GM18505 (cell line): ENCODE measurements at regions not wholly inside any gene's neighbourhood (a gene's known extent, or its start where the extent isn't known, plus 50 kb on each side); places are given as distances from the start of the nearest gene placed in this dataset.

Experiments
- ATAC-seq: cut with Tn5 transposase; IDR thresholded peaks from one replicate; pipeline ENCODE4 v1.9.1; 2021; ENCODE audit not compliant: unreplicated experiment
- POLR2A ChIP-seq: IDR thresholded peaks from 4 replicates; pipeline ENCODE4 v1.6.1; 2011; ENCODE audit warnings: borderline replicate concordance; ENCODE audit not compliant: insufficient read depth, insufficient read length; ENCODE audit errors: extremely low read depth

DNA sequence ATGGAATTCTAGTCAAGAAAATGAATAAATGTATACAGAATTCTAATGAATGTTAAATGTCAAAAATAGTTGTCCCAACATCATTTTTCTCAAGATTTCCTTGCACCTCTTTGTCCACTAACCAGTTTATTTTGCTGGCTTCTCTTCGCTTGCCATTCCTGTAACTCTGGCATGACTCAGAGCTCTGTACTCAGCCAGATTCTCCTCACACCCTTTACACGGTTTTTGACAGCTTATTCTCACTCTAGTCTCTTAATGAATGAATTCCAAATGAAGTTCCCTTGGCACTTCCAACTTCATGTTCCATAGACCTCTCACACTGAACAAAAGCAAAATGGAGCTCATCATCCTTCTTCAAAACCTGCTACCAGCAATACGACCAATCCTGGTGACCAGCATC lies 419.3 kb upstream of the SLIT2 start:
- ATAC-seq, result no peak
- TF ChIP-seq POLR2A, result no peak

DNA sequence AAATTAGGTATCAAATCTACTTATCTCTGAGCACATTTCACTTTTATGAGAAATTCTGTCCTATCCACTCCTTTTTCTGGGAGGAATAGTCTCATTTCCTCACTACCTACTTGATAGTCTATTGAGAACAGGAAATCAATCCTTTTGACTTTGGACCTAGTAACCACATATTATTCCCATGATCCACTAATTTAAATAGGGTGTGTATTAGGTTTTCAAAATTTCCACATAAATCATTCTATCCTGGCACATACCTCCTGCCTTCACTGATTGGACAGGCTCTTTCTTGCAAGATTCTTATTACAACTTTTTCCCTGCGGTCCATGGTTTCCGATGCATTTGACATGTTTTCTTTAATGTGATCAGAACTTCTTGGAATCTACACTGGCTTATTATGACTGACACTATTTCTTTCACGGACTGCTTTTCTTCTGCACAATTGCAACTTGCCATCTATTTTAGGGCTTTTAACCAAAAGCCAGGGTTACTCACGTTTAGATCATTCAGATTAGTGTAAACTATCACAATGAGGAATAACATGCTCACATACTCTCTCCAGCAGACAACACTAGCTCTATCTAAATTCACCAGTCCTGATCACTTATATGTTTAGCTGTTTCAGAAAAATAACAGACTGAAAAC lies 419.9 kb upstream of the SLIT2 start:
- TF ChIP-seq POLR2A, result no peak
- ATAC-seq, result no peak

DNA sequence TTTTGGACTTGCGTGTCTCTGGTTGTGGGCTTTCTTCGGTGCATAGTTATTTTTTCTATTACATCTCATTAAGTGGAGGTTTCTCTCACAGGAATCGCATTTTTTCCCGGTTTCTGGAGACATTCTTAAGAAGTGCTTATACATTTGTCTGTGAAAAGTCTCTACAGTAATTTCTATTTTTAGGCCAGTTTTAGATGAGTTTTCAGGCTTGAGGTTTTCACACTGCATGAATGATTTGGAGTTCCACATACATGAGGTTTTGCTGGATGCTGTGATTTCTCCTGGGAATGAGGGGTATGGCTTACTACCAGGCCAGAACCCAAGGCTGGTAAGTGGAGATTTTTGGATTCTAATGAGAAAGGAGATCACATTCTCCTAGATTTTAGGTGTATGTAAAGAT lies 422.6 kb upstream of the SLIT2 start:
- ATAC-seq, result no peak
- TF ChIP-seq POLR2A, result no peak

DNA sequence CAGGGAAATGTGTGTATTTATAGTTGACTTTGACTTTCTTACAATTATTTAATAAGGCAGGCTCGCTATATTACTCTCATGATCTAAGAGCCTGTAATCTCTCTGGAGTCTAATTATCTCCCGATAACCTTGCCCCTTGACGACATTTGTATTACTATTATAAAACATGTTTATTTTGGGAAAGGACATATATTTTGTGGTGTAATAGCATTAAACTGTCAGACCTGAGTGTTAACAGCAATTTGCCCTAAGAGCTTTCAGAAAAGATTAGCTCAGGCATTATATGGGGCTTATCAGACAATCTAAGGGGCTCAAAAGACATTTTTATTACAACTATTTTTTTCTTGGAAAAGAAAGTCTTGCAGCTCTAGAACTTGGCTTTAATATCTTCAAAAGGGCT lies 427.9 kb upstream of the SLIT2 start:
- no peak for ATAC-seq
- no peak for TF ChIP-seq POLR2A

DNA sequence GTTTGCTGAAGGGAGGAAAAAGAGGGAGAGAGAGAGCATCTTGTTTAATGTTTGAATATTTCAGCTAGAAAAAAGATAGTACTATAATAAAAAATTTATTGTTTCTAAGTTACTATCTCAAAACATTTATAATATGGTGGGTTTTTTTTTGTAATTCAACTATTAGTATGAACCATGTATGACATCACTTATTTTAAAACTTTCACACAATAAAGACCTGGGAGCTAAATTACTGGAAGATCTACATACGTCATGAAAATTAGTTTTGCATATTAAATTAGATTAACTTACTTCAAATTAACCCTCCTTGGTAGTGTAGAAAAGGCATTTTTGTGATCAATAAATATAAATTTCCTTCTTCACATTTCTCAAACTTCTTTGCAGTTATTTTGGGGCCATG lies 432.0 kb upstream of the SLIT2 start:
- TF ChIP-seq POLR2A, result no peak
- no peak for ATAC-seq

DNA sequence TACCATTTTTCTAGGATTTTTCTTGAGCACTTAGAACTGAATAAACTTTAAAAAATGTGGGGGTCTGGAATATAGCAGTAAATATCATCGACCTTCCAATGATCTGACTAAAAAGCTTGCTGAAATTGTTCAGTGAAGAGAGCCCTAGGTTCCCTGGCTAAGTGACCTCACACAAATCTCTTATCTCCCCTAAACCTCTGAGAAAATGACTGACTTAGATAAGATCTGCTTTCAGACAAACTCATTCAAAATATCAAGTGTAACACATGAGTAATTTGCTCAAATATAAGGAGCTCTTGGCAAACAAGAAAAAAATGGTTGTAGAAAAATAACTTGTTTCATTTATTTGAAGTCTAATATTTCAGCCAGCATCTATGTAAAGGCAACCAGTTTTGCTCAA lies 441.7 kb upstream of the SLIT2 start:
- no peak for ATAC-seq
- TF ChIP-seq POLR2A, result no peak

DNA sequence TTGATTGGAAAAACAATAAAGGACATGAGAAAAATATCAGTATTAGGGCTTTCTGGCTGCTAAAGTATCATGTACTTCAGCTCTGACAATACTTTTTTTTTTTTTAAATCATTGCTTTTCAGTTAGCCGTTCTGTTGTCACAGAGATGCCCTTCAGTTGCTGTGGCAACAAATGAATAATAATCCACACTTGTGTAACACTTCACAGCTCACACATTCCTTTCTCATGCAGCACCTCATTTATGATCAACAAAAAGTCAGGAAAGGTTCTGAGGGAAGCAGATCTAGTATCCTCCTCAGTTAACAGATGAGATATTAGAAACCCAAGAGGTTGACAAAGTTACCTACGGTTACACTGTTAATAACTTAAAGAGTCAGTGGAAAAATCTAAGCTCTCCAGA lies 444.2 kb upstream of the SLIT2 start:
- TF ChIP-seq POLR2A, result no peak
- ATAC-seq, result no peak

DNA sequence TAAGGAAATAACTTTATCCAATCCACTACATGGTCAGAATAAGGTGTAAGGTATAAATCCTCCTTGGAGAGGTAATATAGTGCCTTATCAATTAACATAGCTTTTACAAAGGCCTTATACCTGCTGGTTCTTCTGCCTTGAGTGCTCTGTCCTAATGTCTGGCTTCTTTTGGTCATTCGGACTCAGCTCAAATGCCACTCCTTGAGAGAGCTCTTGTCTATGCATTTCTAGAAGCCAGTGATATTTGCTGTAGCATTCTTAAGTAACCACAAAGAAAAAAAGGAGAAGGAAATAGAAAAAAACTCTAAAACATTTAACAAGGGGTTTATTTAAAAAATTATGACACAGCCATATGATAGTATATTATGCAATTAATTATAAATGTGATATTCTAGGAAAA lies 444.8 kb upstream of the SLIT2 start:
- TF ChIP-seq POLR2A, result no peak
- ATAC-seq, result no peak

DNA sequence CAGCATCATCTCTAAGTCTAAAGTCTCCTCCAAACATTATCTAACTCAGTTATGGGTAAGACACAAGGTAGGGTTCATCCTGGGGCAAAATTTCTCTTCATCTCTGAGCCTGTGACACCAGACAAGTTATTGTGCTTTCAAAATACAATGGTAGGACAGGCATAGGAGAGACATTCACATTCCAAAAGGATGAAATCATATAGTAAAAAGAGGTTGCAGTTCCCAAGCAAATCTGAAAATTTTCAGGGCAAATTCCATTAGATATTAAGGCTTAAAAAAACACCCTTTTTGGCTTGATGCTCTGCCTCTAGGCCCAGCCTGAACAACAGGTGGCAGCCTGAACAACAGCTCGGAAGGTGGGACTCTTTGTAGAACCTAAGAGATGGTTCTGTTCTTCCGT lies 448.3 kb upstream of the SLIT2 start:
- no peak for ATAC-seq
- TF ChIP-seq POLR2A, result no peak

DNA sequence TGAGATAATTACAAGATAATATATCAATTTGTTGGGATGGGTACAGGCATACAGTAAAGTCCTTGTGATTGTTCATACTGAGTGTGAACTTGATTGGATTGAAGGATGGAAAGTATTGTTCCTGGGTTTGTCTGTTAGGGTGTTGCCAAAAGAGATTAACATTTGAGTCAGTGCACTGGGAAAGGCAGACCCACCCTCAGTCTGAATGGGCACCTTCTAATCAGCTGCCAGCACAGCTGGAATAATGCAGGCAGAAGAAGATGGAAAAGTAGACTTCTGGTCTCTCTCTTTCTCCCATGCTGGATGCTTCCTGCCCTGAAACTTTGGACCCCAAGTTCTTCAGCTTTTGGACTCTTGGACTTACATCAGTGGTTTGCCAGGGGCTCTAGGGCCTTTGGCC lies 457.9 kb upstream of the SLIT2 start:
- no peak for ATAC-seq
- no peak for TF ChIP-seq POLR2A

DNA sequence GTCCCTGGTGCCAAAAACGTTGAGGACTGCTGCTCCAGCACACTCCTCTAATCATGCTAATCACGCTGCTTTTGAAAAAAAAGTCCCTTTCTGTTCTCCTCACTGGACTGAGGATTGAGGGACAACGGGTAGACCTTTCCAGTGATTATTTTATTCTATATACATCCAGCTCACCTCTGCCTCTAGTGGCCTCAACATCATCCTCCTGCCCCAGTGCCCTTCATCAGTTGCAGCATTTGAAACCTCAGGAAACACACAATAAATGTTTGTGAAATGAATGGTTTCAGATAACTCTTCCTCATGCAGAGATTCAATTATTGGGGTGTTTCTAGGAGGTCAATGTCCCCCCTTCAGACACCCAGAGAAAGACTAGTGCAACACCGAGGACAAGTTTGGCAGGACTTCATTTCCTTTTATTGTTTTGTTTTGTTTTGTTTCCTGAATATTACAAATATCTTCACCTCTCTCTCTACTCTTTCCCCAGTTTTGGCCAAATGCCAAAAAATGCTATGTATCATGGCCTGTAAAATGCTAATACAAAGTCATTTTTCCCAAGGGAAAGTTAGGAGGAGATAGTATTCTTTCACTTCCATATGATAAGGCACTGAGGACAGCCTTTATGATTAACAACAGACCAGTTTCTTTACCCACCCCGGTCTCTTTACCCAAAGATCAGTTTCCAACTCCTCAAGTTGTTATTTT lies 460.1 kb upstream of the SLIT2 start:
- ATAC-seq, result no peak
- TF ChIP-seq POLR2A, result no peak

DNA sequence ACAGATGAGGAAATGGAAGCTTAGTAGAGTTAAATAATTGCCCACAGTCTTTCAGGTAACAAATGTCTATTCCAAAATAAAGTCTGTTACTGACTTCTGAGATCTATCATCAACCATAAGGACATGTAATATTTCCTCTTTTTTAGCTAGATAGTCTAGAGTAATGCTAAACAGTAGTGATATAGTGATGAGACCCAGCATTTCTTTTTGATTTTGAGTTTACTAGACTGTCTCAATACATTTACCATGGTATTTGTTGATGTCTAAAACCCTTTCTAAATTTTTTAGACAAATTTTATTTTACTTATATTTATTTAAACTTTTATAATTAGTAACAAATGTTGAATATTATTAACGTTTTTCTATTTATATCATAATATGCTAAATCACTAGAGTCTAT lies 465.1 kb upstream of the SLIT2 start:
- no peak for ATAC-seq
- no peak for TF ChIP-seq POLR2A

DNA sequence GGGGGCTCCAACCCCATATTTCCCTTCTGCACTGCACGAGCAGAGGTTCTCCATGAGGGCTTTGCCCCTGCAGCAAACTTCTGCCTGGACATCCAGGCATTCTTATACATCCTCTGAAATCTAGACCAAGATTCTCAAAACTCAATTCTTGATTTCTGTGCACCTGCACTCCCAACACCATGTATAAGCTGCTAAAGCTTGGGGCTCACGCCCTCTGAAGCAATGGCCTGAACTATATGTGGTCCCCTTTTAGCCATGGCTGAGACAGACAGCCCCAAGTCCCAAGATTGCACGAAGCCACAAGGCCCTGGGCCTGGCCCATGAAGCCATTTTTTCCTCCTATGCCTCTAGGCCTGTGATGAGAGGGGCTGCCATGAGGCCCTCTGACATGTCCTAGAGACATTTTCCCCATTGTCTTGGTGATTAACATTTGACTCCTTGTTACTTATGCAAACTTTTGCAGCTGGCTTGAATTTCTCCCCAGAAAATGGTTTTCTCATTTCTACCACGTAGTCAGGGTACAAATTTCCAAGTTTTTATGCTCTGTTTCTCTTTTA lies 468.0 kb upstream of the SLIT2 start:
- ATAC-seq, result no peak
- no peak for TF ChIP-seq POLR2A

DNA sequence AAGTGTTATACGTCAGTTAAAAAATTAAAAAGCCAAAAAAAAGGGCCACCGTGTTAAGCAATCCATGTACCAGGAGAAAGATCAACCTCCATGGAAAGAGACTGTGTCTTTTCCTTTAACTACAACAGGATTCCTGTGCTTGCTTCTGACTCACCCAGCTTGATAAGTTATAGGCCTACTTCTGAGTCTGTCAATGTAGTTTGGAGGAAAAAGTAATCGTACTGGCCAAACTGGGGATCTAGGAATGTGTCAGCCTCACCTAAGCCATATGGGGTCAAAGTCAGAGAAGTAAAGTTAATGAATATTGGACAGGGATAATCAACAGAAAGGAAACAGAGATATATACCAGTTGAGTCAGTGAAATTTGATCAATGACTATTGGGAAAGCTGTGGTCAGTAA lies 470.8 kb upstream of the SLIT2 start:
- ATAC-seq, result no peak

DNA sequence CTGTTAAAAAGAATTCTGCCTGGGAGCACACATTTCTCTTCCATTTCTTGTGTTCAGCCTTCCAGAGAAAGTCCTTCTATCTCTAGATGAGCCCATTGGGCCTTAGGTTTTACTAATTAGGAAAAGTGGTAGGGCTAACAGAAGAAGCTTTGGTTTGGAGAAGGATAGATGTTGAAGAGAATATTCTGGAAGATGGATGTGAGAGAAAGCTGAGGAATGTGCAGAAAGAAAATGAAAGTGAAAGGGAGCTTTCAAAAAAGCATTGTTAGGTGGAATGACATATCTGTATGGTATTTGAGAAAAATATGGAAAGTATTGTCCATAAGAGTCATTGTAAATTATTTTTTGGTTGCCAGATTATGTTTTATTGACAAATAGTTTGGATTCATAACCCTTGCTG lies 474.8 kb upstream of the SLIT2 start:
- no peak for TF ChIP-seq POLR2A
- no peak for ATAC-seq

More for the DNA sequence above, 470.8 kb upstream of the SLIT2 start:
- no peak for TF ChIP-seq POLR2A

DNA sequence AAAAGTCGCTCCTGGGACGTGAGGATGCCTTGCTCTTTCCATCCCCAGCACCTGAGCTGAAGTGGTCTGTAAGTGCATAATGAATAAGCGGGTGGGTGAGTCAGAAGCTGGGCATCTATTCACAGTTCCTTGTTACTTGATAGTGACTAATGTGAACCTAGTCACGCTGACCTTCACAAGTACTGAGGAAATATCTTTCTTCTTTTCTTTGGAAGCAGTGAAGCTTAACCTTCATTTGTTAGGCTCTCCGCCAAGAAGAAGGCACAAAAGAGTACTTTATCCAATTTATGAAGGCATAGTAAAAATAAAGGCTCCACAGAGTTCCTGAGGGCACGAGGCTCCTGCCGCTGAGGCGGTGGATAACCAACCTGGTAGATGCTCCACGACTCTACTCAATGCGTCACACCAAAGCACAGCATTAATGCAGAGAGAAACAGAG lies 475.7 kb upstream of the SLIT2 start:
- no peak for TF ChIP-seq POLR2A
- no peak for ATAC-seq
